ENCODE measurements at regions not wholly inside any gene's neighbourhood (a gene's known extent, or its start where the extent isn't known, plus 50 kb on each side); places are given as distances from the start of the nearest gene placed in this dataset.

DNA sequence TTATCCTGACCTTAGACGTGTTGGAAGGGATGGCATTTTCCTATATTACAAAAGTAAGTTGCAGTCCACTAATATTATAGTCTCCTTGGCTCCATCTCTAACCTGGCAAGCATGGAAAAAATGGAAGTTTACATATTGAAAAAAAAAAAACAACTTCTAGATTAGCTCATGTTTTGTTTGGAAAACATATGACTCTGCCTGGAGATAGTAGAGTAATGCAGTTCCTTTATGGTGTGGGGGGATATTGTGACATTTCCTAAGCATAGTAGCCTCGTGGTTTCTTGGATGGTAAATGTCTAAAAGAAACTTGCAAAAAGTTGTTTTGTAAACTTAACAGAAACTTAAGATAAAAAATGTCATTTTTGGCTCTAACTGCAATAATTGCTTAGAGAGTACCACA lies 244.4 kb upstream of the FBXL7 start:
- H2BK120ac ChIP-seq (ENCODE audit: low read depth, low read length): no peak overlapping the region
- no peak overlapping the region for H2BK5ac ChIP-seq (ENCODE audit: low read length)
- no peaks in the 10 kb centered on the region for H3K27me3 ChIP-seq (ENCODE audit: insufficient read depth, low read length, poor library complexity)
- no peak overlapping the region for H2BK15ac ChIP-seq (replicated peaks; ENCODE audit: low read depth)
- no peaks in the 10 kb centered on the region for H3K4me1 ChIP-seq (ENCODE audit: control insufficient read depth, low read depth, low read length)
- no peak overlapping the region for H3K18ac ChIP-seq (ENCODE audit: low read length)
- no peak for DNase-seq
- no peak overlapping the region for H3K56ac ChIP-seq (ENCODE audit: low read length)
- H3K4ac ChIP-seq (ENCODE audit: low read depth, low read length): no peak overlapping the region
- no peaks in the 10 kb centered on the region for H3K79me2 ChIP-seq (ENCODE audit: control insufficient read depth, insufficient read depth, low read length)
- H3K23ac ChIP-seq (ENCODE audit: low read length): no peak overlapping the region
- H3K27ac ChIP-seq (ENCODE audit: low read depth, low read length): no peak overlapping the region
- no CpG with 5 or more reads among the region's 2 CpGs for WGBS (ENCODE audit: extremely low coverage, insufficient coverage, low lambda C conversion rate)
- no peak overlapping the region for H4K5ac ChIP-seq (ENCODE audit: low read length)
- no peak overlapping the region for H3K4me2 ChIP-seq (ENCODE audit: low read length)
- H2AK5ac ChIP-seq (ENCODE audit: low read length): no peak overlapping the region
- H4K8ac ChIP-seq (ENCODE audit: low read depth, low read length): no peak overlapping the region
- no peak overlapping the region for H3K9ac ChIP-seq (ENCODE audit: low read length)
- no peaks in the 10 kb centered on the region for H3K36me3 ChIP-seq (ENCODE audit: control insufficient read depth, insufficient read depth, low read length)
- no peak overlapping the region for H3K4me3 ChIP-seq (ENCODE audit: low read length)
- H3K79me1 ChIP-seq (ENCODE audit: low read length): no peaks in the 10 kb centered on the region

DNA sequence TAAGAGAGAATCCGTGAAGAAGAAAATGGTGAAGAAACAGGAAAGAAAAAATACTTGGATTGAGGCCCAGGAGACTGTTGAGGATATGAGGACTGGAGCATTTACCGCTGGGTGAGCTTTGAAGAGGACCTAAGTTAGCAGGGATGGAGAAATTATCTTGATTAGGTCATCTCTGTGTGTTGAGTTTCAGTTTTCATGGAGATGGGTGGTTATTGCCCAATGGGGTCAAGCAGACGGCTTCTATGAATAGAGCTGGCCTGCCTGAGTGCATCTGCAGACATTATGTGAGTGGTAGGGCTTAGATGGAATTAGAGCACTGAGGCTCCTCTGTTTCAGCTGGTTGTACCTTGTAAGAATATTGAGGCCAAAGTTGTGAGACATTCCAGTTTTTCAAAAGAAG lies 245.4 kb upstream of the FBXL7 start:
- Histone ChIP-seq H3K27me3 (ENCODE audit: insufficient read depth, low read length, poor library complexity) (no peaks in the 10 kb centered on the region), H3K79me1 (ENCODE audit: low read length) (no peaks in the 10 kb centered on the region), H3K18ac (ENCODE audit: low read length) (no peak overlapping the region), H3K23ac (ENCODE audit: low read length) (no peak overlapping the region), H2BK15ac (replicated peaks; ENCODE audit: low read depth) (no peak overlapping the region), H3K4me1 (ENCODE audit: control insufficient read depth, low read depth, low read length) (no peaks in the 10 kb centered on the region), H2AK5ac (ENCODE audit: low read length) (no peak overlapping the region), H3K4me2 (ENCODE audit: low read length) (no peak overlapping the region), H2BK5ac (ENCODE audit: low read length) (no peak overlapping the region), H3K9ac (ENCODE audit: low read length) (no peak overlapping the region), H3K36me3 (ENCODE audit: control insufficient read depth, insufficient read depth, low read length) (no peaks in the 10 kb centered on the region), H3K79me2 (ENCODE audit: control insufficient read depth, insufficient read depth, low read length) (no peaks in the 10 kb centered on the region), H3K4ac (ENCODE audit: low read depth, low read length) (no peak overlapping the region), H3K4me3 (ENCODE audit: low read length) (no peak overlapping the region), H3K56ac (ENCODE audit: low read length) (no peak overlapping the region), H3K27ac (ENCODE audit: low read depth, low read length) (no peak overlapping the region), H4K8ac (ENCODE audit: low read depth, low read length) (no peak overlapping the region), H4K5ac (ENCODE audit: low read length) (no peak overlapping the region), H2BK120ac (ENCODE audit: low read depth, low read length) (no peak overlapping the region)
- no peak for DNase-seq
- WGBS (ENCODE audit: extremely low coverage, insufficient coverage, low lambda C conversion rate): no CpG with 5 or more reads among the region's 3 CpGs

DNA sequence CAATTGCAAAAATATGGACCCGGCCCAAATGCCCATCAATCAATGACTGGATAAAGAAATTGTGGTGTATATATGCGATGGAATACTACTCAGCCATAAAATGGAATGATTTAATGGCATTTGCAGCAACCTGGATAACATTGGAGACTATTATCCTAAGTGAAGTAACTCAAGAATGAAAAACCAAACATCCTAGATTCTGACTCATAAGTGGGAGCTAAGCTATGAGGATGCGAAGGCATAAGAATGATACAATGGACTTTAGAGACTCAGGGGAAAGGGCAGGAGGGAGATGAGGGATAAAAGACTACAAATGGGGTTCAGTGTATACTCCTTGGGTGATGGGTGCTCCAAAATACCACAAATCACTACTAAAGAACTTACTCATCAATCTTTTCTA lies 247.6 kb upstream of the FBXL7 start:
- Histone ChIP-seq H3K27me3 (ENCODE audit: insufficient read depth, low read length, poor library complexity) (no peaks in the 10 kb centered on the region), H3K4me3 (ENCODE audit: low read length) (no peak overlapping the region), H3K4me1 (ENCODE audit: control insufficient read depth, low read depth, low read length) (no peaks in the 10 kb centered on the region), H3K27ac (ENCODE audit: low read depth, low read length) (no peak overlapping the region), H3K23ac (ENCODE audit: low read length) (no peak overlapping the region), H2BK120ac (ENCODE audit: low read depth, low read length) (no peak overlapping the region), H3K79me2 (ENCODE audit: control insufficient read depth, insufficient read depth, low read length) (no peaks in the 10 kb centered on the region), H3K4me2 (ENCODE audit: low read length) (no peak overlapping the region), H2BK5ac (ENCODE audit: low read length) (no peak overlapping the region), H3K56ac (ENCODE audit: low read length) (no peak overlapping the region), H2AK5ac (ENCODE audit: low read length) (no peak overlapping the region), H4K5ac (ENCODE audit: low read length) (no peak overlapping the region), H3K18ac (ENCODE audit: low read length) (no peak overlapping the region), H3K9ac (ENCODE audit: low read length) (no peak overlapping the region), H3K36me3 (ENCODE audit: control insufficient read depth, insufficient read depth, low read length) (no peaks in the 10 kb centered on the region), H3K4ac (ENCODE audit: low read depth, low read length) (no peak overlapping the region), H4K8ac (ENCODE audit: low read depth, low read length) (no peak overlapping the region), H3K79me1 (ENCODE audit: low read length) (no peaks in the 10 kb centered on the region), H2BK15ac (replicated peaks; ENCODE audit: low read depth) (no peak overlapping the region)
- no peak for DNase-seq
- WGBS (ENCODE audit: extremely low coverage, insufficient coverage, low lambda C conversion rate): no CpG with 5 or more reads among the region's 3 CpGs

GRCh38 chr5:15249152-15249551 lies 250.8 kb upstream of the FBXL7 start:
- H3K9ac ChIP-seq (ENCODE audit: low read length): no peak overlapping the region
- WGBS (ENCODE audit: extremely low coverage, insufficient coverage, low lambda C conversion rate): no CpG with 5 or more reads among the region's 3 CpGs
- no peak overlapping the region for H3K4me3 ChIP-seq (ENCODE audit: low read length)
- H2BK5ac ChIP-seq (ENCODE audit: low read length): no peak overlapping the region
- no peak overlapping the region for H3K27ac ChIP-seq (ENCODE audit: low read depth, low read length)
- no peak overlapping the region for H4K8ac ChIP-seq (ENCODE audit: low read depth, low read length)
- H3K36me3 ChIP-seq (ENCODE audit: control insufficient read depth, insufficient read depth, low read length): no peaks in the 10 kb centered on the region
- DNase-seq: no peak
- no peak overlapping the region for H3K4me2 ChIP-seq (ENCODE audit: low read length)
- no peak overlapping the region for H4K5ac ChIP-seq (ENCODE audit: low read length)
- H3K18ac ChIP-seq (ENCODE audit: low read length): no peak overlapping the region
- no peak overlapping the region for H2BK120ac ChIP-seq (ENCODE audit: low read depth, low read length)
- H2BK15ac ChIP-seq (replicated peaks; ENCODE audit: low read depth): no peak overlapping the region
- no peaks in the 10 kb centered on the region for H3K79me1 ChIP-seq (ENCODE audit: low read length)
- no peaks in the 10 kb centered on the region for H3K4me1 ChIP-seq (ENCODE audit: control insufficient read depth, low read depth, low read length)
- H3K4ac ChIP-seq (ENCODE audit: low read depth, low read length): no peak overlapping the region
- no peaks in the 10 kb centered on the region for H3K79me2 ChIP-seq (ENCODE audit: control insufficient read depth, insufficient read depth, low read length)
- no peak overlapping the region for H3K23ac ChIP-seq (ENCODE audit: low read length)
- no peak overlapping the region for H2AK5ac ChIP-seq (ENCODE audit: low read length)
- H3K56ac ChIP-seq (ENCODE audit: low read length): no peak overlapping the region
- no peaks in the 10 kb centered on the region for H3K27me3 ChIP-seq (ENCODE audit: insufficient read depth, low read length, poor library complexity)

- Histone ChIP-seq H3K18ac (ENCODE audit: low read length) (no peak overlapping the region), H3K9ac (ENCODE audit: low read length) (no peak overlapping the region), H3K79me2 (ENCODE audit: control insufficient read depth, insufficient read depth, low read length) (no peaks in the 10 kb centered on the region), H2BK5ac (ENCODE audit: low read length) (no peak overlapping the region), H2BK120ac (ENCODE audit: low read depth, low read length) (no peak overlapping the region), H3K79me1 (ENCODE audit: low read length) (no peaks in the 10 kb centered on the region), H2BK15ac (replicated peaks; ENCODE audit: low read depth) (no peak overlapping the region), H4K8ac (ENCODE audit: low read depth, low read length) (no peak overlapping the region), H3K4me1 (ENCODE audit: control insufficient read depth, low read depth, low read length) (no peaks in the 10 kb centered on the region), H3K36me3 (ENCODE audit: control insufficient read depth, insufficient read depth, low read length) (no peaks in the 10 kb centered on the region), H3K27me3 (ENCODE audit: insufficient read depth, low read length, poor library complexity) (no peaks in the 10 kb centered on the region), H4K5ac (ENCODE audit: low read length) (no peak overlapping the region), H3K4me3 (ENCODE audit: low read length) (no peak overlapping the region), H3K4ac (ENCODE audit: low read depth, low read length) (no peak overlapping the region), H3K56ac (ENCODE audit: low read length) (no peak overlapping the region), H3K27ac (ENCODE audit: low read depth, low read length) (no peak overlapping the region), H3K4me2 (ENCODE audit: low read length) (no peak overlapping the region), H3K23ac (ENCODE audit: low read length) (no peak overlapping the region), H2AK5ac (ENCODE audit: low read length) (no peak overlapping the region)
- no peak for DNase-seq
Measured at GRCh38 chr5:15248731-15249130, 251.2 kb upstream of the FBXL7 start.

DNA sequence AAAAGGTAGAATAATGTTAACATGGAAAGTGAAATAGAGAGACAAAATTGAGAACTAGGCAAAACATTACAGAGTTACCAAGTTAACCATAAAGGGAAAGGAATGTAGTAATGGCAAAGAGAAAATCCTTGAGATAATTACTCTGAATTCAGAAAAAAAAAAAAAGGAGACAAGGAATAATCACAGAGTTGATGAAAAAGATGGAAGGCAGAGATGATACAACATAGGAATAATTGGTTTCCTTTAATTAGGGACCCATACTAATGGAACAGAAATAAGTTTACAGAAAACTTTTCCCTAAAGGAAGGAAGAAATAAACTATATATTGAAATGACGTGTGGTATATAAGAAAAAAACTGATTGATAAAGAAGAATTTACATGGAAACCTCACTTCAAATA lies 254.1 kb upstream of the FBXL7 start:
- Histone ChIP-seq H3K18ac (ENCODE audit: low read length) (no peak overlapping the region), H3K4me2 (ENCODE audit: low read length) (no peak overlapping the region), H2AK5ac (ENCODE audit: low read length) (no peak overlapping the region), H3K27me3 (ENCODE audit: insufficient read depth, low read length, poor library complexity) (no peaks in the 10 kb centered on the region), H3K9ac (ENCODE audit: low read length) (no peak overlapping the region), H2BK5ac (ENCODE audit: low read length) (no peak overlapping the region), H2BK120ac (ENCODE audit: low read depth, low read length) (no peak overlapping the region), H3K4me1 (ENCODE audit: control insufficient read depth, low read depth, low read length) (no peaks in the 10 kb centered on the region), H4K5ac (ENCODE audit: low read length) (no peak overlapping the region), H3K79me2 (ENCODE audit: control insufficient read depth, insufficient read depth, low read length) (no peaks in the 10 kb centered on the region), H3K27ac (ENCODE audit: low read depth, low read length) (no peak overlapping the region), H3K79me1 (ENCODE audit: low read length) (no peaks in the 10 kb centered on the region), H3K36me3 (ENCODE audit: control insufficient read depth, insufficient read depth, low read length) (no peaks in the 10 kb centered on the region), H2BK15ac (replicated peaks; ENCODE audit: low read depth) (no peak overlapping the region), H3K23ac (ENCODE audit: low read length) (no peak overlapping the region), H3K56ac (ENCODE audit: low read length) (no peak overlapping the region), H3K4ac (ENCODE audit: low read depth, low read length) (no peak overlapping the region), H3K4me3 (ENCODE audit: low read length) (no peak overlapping the region), H4K8ac (ENCODE audit: low read depth, low read length) (no peak overlapping the region)
- no peak for DNase-seq
- WGBS (ENCODE audit: extremely low coverage, insufficient coverage, low lambda C conversion rate): no CpG with 5 or more reads among the region's 1 CpG
